ENCODE measurements at regions not wholly inside any gene's neighbourhood (a gene's known extent, or its start where the extent isn't known, plus 50 kb on each side); places are given as distances from the start of the nearest gene placed in this dataset.

DNA sequence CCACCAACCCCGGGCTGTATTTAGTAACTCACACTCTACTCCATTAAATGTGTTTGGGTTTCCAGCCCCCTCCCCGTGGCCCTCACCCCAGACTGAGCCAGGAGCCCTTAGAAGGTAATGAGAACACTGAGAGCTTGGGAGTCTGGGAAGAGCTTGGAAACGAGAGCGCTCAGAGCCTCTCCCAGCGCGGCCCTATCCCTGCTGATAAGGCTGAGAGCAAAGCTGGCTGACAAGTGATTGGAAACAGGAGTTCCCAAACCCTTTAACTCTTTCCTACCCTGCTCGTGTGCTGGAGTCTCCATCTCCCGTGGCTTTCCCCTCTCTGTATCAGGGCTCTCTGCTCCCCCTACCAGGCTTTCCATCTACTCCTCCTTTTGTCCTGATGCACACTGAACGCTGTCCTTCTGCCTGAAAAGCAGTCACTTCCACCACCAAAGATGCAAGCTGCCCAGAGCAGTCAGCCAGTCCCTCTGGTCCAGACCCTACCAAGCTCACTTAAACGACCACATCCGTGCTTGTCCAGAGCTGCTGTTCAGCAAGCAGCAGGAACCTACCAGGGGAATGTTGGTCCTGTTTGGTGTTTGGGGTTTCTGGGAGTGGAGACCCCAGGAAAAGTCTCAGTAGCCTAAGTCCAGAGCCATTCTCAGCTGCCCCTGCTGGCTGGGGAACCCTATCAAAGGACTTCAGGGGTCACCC is 100.0 kb upstream of the PKDCC start:
- Mint-ChIP-seq H3K27ac (no peak overlapping the region), H3K36me3 (no peaks in the 10 kb centered on the region), H3K9me3 (no peaks in the 10 kb centered on the region)
- DNase-seq (ENCODE audit: low spot score in 2 of 2) (no peak), ATAC-seq (no peak)

DNA sequence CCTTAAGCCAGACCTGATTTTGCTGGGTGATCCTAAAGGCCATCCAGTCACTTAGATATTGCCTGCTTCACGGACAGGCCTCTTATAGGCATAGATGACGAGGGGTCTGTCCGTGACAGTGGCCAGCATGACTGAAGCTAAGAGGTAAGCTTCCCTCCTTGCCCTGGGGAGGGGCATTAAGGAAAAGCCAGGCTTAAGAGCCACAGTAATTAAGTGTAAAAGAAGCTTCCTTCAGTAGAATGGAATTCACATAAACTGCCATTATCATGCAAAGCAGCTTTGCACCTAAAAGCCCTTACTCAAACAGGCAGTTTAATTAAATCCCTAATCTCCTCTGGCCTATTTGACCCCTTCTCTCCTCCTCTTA is 99.4 kb upstream of the PKDCC start:
- ATAC-seq: no peak

DNA sequence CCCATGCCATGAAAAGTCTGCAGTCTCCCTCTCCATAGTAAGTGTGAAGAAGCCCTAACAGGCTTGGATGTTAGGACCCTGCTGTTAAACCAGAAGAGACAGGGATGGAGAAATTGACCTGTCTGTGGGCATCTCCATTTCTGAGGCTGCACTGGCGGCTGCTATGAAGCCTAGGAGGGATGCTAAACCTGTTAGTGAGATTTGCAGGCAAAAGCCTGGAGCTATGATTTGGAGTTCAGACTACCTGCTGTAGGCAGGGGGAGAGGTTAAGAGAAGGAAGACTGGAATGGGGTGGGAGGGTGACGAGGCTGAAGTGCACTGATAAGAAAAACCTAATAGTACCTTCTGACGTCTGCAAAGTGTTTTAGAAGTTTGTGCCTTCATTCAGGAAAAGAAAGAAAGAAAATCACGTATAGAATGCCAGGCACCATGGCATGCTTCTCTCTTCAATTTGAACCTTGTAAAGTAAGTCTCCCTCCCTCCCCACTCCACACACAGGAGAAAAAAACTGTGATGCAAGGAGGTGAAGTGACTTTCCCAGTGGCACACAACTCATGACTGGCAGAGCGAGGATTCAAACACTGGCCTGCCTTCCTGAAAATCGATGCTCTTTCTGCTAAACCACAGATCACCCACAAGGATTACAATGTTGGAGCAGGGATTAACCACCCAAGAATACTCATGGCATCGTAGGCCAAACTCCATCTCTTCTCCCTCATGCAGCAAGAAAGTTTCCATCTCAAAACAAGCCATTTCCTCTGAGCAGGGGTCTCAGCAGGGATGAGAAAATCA is 98.5 kb upstream of the PKDCC start:
- Mint-ChIP-seq H3K9me3 (no peaks in the 10 kb centered on the region), H3K27ac (no peak overlapping the region), H3K36me3 (no peaks in the 10 kb centered on the region)
- no peak for ATAC-seq
- DNase-seq (ENCODE audit: low spot score in 2 of 2): no peak

More for the DNA sequence above, 99.4 kb upstream of the PKDCC start:
- DNase-seq (ENCODE audit: low spot score in 2 of 2): no peak
- Mint-ChIP-seq H3K36me3 (no peaks in the 10 kb centered on the region), H3K9me3 (no peaks in the 10 kb centered on the region), H3K27ac (no peak overlapping the region)

DNA sequence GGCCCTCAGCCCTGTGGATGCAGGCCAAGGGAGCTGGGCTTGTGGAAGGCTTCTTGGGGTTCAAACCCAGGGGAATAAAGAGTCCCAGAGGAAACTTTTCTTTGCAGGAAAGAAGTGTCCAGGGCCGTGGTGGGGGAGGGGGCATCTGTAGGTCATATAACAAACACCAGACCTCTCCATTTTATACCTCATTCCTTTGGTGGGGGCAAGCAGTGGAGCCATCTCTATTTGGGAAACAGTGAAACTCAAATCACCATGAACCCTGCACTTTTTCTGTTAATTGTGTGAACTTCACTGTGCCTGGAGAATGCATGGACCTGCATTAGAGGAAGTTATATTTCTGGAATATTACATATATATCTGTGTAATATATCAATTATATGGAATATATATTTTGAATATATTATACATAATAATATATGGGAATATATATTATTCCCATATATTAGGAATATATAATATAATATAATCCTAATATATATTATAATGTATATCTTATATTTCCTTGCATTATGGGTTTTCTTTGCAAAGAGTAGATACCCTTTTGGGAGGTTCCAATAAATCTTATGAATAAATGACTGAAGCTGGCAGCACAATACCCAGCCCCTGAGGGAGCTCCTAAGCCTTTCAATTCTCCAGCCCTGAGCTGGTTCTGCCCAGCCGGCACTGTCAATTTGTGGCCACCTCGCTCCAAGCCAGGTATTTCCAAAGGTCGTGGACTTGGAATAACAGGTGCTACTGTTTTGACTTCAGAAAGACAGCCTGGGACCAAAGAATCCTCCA is 97.7 kb upstream of the PKDCC start:
- H3K9me3 Mint-ChIP-seq: no peaks in the 10 kb centered on the region
- H3K27ac Mint-ChIP-seq: no peak overlapping the region
- DNase-seq (ENCODE audit: low spot score in 2 of 2): no peak
- no peaks in the 10 kb centered on the region for H3K36me3 Mint-ChIP-seq
- no peak for ATAC-seq

DNA sequence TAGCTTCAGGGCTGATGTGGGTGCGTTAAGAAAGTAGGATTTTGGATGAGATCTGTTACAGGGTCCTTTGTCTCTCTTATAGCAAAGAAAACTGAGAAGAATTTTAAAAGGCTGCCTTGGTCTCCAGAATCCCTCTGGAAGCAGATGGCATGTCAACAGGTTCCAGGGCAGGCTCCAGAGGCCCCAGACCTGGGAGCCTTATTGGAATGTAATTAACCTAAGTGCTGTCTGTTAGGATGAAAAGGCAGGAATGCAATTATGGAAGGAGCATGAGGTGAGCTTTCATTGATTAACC is 97.2 kb upstream of the PKDCC start:
- H3K36me3 Mint-ChIP-seq: no peaks in the 10 kb centered on the region
- H3K27ac Mint-ChIP-seq: no peak overlapping the region
- DNase-seq (ENCODE audit: low spot score in 2 of 2) (no peak), ATAC-seq (no peak)
- no peaks in the 10 kb centered on the region for H3K9me3 Mint-ChIP-seq

DNA sequence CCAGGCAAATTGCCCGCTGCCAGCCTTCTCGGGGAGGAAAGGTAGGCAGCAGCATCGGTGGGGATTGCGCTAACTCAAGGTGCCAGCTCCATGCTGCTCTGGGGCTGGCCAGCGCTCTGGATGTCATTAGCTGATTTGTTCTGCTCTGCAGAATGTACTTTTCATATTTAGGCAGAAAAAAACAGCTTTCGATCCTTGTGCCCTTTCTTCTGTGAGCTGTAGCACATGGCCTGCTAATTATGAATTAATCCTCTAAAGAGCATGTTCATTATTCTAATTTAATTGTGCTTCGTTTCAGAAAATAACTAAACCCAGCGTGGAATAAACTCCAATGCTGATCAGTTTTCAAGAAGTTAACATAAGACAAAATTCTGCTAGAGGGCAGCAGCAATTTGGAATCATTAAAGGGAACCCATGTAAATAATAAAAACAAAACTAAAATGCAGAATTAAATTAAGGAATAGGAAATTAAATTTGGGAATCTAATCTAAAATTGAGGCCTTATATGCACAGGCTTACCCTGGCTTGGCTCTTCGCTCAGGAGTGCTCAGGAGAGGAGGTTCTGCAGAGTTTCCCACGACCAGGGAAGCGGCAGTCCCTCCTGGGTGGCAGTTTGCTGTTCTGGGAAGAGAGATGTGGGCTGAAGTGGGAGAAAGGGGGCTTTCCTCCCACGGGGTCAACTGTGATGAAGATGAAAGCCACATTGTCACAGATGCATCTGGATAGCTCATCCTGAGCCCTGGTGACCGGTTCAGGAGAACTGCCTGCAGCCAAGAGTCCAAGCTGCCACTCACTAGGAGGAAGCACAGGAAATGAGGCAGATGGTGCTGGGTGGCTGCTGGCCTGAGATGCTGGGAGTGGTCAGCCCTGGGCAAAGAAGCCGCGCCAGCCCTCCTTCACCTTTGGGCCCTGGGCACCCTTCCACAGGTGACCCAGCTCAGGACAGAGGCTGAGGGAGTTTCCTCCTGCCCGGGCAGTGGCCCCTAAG is 93.2 kb upstream of the PKDCC start:
- ATAC-seq: no peak
- H3K9me3 Mint-ChIP-seq: no peaks in the 10 kb centered on the region

DNA sequence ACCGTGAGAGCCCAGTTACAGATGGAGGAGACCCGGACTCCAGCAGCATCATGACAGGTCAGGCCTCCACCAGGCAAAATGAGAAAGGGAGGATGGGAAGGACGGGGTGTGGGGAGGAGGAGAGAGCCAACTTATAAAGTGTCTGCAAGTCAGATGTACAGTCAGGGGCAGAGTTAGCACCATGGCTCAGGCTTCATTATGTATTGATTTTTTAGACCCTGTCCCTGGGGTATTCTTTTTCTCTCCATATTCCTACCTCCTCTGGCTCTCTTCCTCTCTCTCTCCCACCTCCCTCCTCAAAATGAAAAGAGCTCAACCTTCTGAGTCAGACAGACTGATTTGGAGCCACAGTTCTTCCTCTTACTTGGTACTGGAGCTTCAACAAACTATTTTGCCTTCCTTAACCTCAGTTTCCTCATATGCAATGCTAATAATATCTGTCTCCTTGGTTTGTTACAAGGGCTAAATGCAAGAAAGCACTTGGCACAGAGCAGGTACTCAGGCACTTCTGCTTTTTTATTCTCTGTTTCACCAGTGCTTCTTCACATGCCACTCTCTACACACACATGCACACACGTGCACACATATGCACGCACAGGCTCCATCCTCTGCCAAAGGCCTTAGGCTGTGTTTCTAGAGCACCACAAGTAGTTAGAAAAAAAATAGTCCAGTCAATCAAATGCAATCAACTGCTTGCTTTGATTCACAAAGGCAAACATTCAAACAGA is 92.3 kb upstream of the PKDCC start:
- no peak for DNase-seq (ENCODE audit: low spot score in 2 of 2)
- no peak for ATAC-seq
- no peak overlapping the region for H3K27ac Mint-ChIP-seq
- H3K36me3 Mint-ChIP-seq: no peaks in the 10 kb centered on the region
- no peaks in the 10 kb centered on the region for H3K9me3 Mint-ChIP-seq

More for the DNA sequence above, 93.2 kb upstream of the PKDCC start:
- DNase-seq (ENCODE audit: low spot score in 2 of 2): no peak
- H3K27ac Mint-ChIP-seq: no peak overlapping the region
- no peaks in the 10 kb centered on the region for H3K36me3 Mint-ChIP-seq

DNA sequence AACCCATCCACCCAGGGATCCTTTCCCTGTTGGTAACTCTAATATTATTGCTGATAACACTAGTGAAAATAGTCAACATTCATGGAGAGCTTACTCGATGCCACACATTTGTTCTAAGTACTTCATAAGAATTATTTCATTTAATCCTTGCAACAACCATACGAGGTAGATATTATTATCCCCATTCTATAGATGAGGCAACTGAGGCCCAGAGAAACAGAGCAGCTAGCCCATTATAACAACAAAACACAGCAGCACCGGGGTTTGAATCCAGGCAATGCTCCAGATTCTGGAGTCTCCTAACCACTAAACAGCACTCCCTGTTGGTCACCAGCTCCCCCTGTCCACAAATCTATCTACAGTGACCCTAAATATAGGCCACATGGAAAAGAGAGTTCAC is 90.4 kb upstream of the PKDCC start:
- DNase-seq (ENCODE audit: low spot score in 2 of 2) (no peak), ATAC-seq (no peak)
- H3K36me3 Mint-ChIP-seq: no peaks in the 10 kb centered on the region
- H3K27ac Mint-ChIP-seq: no peak overlapping the region
- no peaks in the 10 kb centered on the region for H3K9me3 Mint-ChIP-seq

DNA sequence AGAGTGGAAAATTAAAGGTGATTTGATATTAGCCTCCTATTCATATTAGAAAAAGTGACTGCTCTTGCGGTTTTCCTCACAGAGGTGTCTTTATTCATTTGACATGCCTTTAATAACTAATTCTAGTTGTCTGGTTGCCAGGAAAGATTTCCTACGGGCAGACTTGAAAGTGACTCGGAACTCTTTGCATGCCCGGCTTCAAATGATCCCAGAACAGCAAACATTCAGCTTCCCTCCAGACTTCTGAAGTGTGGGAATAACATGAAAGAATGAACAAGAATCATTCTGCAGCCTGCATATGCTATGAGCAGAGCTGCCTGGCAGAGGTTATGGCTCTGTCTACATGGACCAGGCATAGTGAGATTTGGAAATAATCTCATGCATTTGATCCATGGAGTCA is 89.6 kb upstream of the PKDCC start:
- no peak overlapping the region for H3K27ac Mint-ChIP-seq
- ATAC-seq: no peak
- H3K36me3 Mint-ChIP-seq: no peaks in the 10 kb centered on the region

DNA sequence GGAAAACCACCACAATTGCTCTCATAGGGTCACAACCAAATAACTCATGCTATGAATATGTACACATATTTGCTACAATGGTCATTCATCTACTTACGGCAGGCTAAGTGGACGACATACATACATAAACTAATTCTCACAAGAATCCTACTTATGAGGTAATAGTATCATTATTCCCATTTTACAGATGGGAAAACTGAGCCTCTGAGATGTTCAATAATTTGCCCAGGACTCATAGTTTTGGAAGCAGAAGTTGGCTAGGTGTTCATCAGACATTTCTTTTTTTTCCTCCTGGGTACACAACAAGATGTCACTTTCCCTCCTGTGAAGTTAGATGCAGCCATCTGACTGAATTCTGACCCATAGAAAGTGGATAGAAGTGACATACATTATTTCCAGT is 89.0 kb upstream of the PKDCC start:
- no peaks in the 10 kb centered on the region for H3K9me3 Mint-ChIP-seq
- DNase-seq (ENCODE audit: low spot score in 2 of 2): no peak

More for the DNA sequence above, 89.6 kb upstream of the PKDCC start:
- no peak for DNase-seq (ENCODE audit: low spot score in 2 of 2)
- no peaks in the 10 kb centered on the region for H3K9me3 Mint-ChIP-seq

DNA sequence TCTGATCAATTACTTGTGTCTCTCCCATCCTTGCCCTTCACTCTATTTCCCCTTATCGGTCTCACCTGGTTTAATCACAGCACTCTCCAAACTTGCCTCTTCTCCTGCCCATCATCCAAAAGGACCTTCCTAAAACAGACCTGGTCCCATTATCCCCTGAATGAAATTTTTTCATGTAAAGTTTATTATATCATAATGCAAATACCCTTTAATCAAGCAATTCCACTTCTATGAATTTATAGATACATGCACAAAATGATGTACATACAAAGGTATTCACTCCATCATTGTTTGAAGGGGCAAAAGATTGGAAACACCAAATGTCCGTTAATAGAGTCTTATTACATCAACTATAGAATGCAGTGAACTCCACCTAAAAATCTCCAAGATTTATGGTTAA is 88.1 kb upstream of the PKDCC start:
- no peak for ATAC-seq
- Mint-ChIP-seq H3K27ac (no peak overlapping the region), H3K36me3 (no peaks in the 10 kb centered on the region), H3K9me3 (no peaks in the 10 kb centered on the region)
- DNase-seq (ENCODE audit: low spot score in 2 of 2): no peak

More for the DNA sequence above, 89.0 kb upstream of the PKDCC start:
- no peaks in the 10 kb centered on the region for H3K36me3 Mint-ChIP-seq
- H3K27ac Mint-ChIP-seq: no peak overlapping the region
- no peak for ATAC-seq

DNA sequence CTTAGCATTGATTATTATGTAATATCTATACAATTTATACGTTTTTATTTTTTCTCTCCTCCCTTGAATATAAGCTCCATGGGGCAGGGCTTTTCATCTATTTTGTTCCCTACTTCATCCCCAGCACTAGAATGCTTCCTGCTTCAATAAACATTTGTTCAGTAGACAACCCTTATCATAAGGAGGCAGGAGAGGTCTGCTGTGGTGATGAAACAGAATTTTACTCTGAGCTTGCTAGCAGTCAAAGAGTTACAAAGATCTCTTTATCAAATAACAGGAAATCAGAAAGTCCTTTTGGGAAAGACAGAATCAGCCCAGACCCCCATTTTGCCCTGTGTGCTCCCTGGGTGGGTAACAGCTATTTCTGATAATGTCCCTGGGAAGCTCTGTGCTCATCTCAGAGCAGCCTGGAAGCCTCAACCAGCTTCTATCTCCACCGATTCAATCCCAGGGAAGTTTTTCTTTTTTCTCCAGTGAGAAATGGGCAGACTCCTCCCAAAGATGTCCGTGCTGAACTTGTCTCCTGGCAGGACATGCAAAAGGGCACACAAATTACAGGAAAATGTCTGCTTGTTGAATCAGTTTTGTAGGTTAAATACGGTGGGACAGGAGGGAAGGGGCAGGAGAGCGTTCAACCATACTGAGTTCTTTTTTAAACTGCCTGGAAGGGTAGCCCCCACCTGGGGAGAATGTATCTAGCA is 84.7 kb upstream of the PKDCC start:
- no peak for ATAC-seq

DNA sequence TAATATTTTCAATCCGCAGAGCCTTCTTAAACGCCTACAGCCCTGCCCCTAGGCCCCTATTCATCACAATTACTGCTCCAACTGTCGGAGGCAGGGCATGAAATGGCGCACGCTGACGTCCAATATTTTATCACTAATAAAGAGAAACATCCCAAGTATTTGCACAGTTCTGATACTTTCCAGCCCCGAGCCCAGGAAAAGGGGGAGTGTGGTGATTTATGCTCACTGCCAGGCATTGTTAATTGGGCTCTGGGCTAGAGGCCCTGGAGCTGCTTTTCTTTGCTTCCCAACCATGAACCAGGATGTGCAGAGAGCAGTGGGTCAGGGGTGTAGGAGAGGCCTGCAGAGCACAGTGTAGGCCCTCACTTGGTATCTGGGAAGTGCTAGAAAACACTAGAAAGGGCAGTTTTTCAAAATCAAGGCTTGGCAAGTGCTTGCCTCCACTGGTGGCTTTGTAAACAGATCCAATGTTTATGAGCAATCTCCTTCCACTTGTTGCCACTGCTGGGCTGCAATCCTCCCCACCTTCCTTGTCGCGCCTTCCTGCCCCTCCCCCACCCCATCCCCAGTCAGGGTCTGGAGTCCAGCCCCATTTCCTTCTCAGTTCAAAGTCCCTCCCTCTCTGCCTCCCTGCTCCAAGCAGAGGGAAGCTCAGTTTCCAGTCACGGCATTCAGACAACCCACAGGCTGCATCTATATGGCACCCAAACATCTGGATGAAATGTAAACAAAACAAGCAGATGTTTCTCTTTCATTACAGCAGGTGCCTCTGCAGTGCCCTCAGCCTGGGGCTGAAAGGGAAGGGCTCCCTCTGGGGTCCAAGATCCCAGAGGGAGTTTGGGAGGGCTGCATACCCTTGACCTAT is 83.9 kb upstream of the PKDCC start:
- ATAC-seq (no peak), DNase-seq (ENCODE audit: low spot score in 2 of 2) (no peak)
- Mint-ChIP-seq H3K36me3 (no peaks in the 10 kb centered on the region), H3K27ac (no peak overlapping the region), H3K9me3 (no peaks in the 10 kb centered on the region)

More for the DNA sequence above, 84.7 kb upstream of the PKDCC start:
- H3K9me3 Mint-ChIP-seq: no peaks in the 10 kb centered on the region
- no peak overlapping the region for H3K27ac Mint-ChIP-seq
- no peak for DNase-seq (ENCODE audit: low spot score in 2 of 2)
- H3K36me3 Mint-ChIP-seq: no peaks in the 10 kb centered on the region

DNA sequence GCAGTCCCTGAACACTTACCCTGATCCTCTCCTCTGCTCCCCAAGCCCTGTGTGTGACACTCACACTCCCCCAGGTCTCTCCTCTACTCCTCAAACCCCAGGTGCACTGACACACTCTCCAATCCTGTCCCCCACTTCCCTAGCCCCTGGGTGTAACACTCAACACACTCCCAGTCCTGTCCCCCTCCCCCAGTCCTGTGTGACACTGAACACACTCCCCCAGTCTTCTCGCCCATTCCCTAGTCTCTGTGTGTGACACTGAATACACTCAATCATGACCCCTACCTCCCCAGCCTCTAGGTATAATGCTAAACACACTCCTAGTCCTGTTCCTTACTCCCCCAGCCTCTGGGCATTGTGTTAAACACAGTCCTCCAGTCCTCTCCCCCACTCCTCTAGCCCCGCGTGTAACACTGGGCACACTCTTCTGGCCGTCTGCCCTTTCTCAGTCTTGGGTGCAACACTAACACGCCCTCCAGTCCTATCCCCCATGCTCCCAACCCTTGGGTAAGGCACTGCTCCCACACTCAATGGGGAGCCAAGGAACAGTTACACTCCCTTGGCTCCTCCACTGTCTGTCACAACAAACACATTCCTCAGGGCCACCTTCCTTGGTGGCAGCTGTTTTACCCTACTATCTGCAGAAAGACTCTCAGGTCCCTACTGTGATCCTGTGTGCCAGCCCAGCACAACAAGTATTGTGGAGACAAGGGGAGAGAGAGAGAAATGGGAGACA is 82.5 kb upstream of the PKDCC start:
- DNase-seq (ENCODE audit: low spot score in 2 of 2) (no peak), ATAC-seq (no peak)
- no peaks in the 10 kb centered on the region for H3K9me3 Mint-ChIP-seq
- no peak overlapping the region for H3K27ac Mint-ChIP-seq
- H3K36me3 Mint-ChIP-seq: no peaks in the 10 kb centered on the region
